ENCODE measurements at regions not wholly inside any gene's neighbourhood (a gene's known extent, or its start where the extent isn't known, plus 50 kb on each side); places are given as distances from the start of the nearest gene placed in this dataset.

- Histone ChIP-seq H3K27me3 (replicated peaks in 1 of 4; ENCODE audit: control extremely low read depth in 1 of 4, control insufficient read depth in 3 of 4, insufficient read depth in 4 of 4, low read length in 3 of 4) (no peaks in the 10 kb centered on the region), H3K4me3 (ENCODE audit: control extremely low read depth in 1 of 5, extremely low read depth in 1 of 5, insufficient read depth in 1 of 5, low read depth in 2 of 5, low read length in 4 of 5) (no peak overlapping the region), H2AFZ (ENCODE audit: insufficient read depth, low read depth, low read length, poor library complexity, severe bottlenecking) (no peak overlapping the region), H3K27ac (ENCODE audit: low read length in 2 of 2) (no peak overlapping the region), H4K20me1 (ENCODE audit: control insufficient read depth, insufficient read depth, low read length, poor library complexity, severe bottlenecking) (no peaks in the 10 kb centered on the region), H3K4me2 (replicated peaks; ENCODE audit: low read depth, low read length, poor library complexity, severe bottlenecking) (no peak overlapping the region), H3K9me3 (ENCODE audit: control extremely low read depth in 1 of 3, control insufficient read depth in 2 of 3, insufficient read depth in 1 of 3, low read length in 2 of 3) (peaks cover 0 to 3% (median 0%) of the 10 kb centered on the region in 3 donors), H3K9ac (ENCODE audit: low read length) (no peak overlapping the region), H3K79me2 (ENCODE audit: control insufficient read depth, insufficient read depth, low read length) (no peaks in the 10 kb centered on the region), H3K36me3 (replicated peaks in 1 of 2; ENCODE audit: control extremely low read depth in 1 of 2, control insufficient read depth in 1 of 2, extremely low read depth in 1 of 2, insufficient read depth in 2 of 2, low read length in 1 of 2) (no peaks in the 10 kb centered on the region), H3K4me1 (ENCODE audit: control insufficient read depth in 2 of 2, insufficient read depth in 2 of 2, low read length in 2 of 2) (no peaks in the 10 kb centered on the region)
- ATAC-seq (ENCODE audit: low read depth) (no peak), DNase-seq (no peak)
- no peaks in the 10 kb centered on the region for H3K4me1 Mint-ChIP-seq
- ChIA-PET CTCF (no interaction called here), POLR2A (no interaction called here)
- no peak for TF ChIP-seq CTCF (IDR thresholded peaks at IDR 0.05)
- no peak for TF ChIP-seq EZH2 (IDR thresholded peaks at IDR 0.05; ENCODE audit: borderline replicate concordance, insufficient read depth, low read depth, low read length, poor library complexity, severe bottlenecking)
- H3K4me3 Mint-ChIP-seq: no peak overlapping the region
- no peaks in the 10 kb centered on the region for H3K27me3 Mint-ChIP-seq
- no CpG with 5 or more reads among the region's 3 CpGs for WGBS (ENCODE audit: insufficient coverage)
- intact Hi-C loops (cut with micrococcal nuclease): no loop called here
- no peak overlapping the region for H3K27ac Mint-ChIP-seq
- peaks cover 2% of the 10 kb centered on the region for H3K9me3 Mint-ChIP-seq (ENCODE audit: insufficient read depth)
Observed at GRCh38 chr6:153575528-153575927, 444.4 kb upstream of the RGS17 start.

- no peak overlapping the region for H3K4me2 ChIP-seq (replicated peaks; ENCODE audit: low read depth, low read length, poor library complexity, severe bottlenecking)
- H3K27me3 ChIP-seq (replicated peaks in 1 of 4; ENCODE audit: control extremely low read depth in 1 of 4, control insufficient read depth in 3 of 4, insufficient read depth in 4 of 4, low read length in 3 of 4): no peaks in the 10 kb centered on the region
- H3K27me3 Mint-ChIP-seq: no peaks in the 10 kb centered on the region
- ChIA-PET CTCF (no interaction called here), POLR2A (no interaction called here)
- WGBS (ENCODE audit: insufficient coverage): no CpG with 5 or more reads among the region's 2 CpGs
- intact Hi-C loops (cut with micrococcal nuclease): no loop called here
- H3K36me3 ChIP-seq (replicated peaks in 1 of 2; ENCODE audit: control extremely low read depth in 1 of 2, control insufficient read depth in 1 of 2, extremely low read depth in 1 of 2, insufficient read depth in 2 of 2, low read length in 1 of 2): no peaks in the 10 kb centered on the region
- H3K9me3 ChIP-seq (ENCODE audit: control extremely low read depth in 1 of 3, control insufficient read depth in 2 of 3, insufficient read depth in 1 of 3, low read length in 2 of 3): peaks cover 0 to 1% (median 0%) of the 10 kb centered on the region in 3 donors
- H3K79me2 ChIP-seq (ENCODE audit: control insufficient read depth, insufficient read depth, low read length): no peaks in the 10 kb centered on the region
- H3K27ac ChIP-seq (ENCODE audit: low read length in 2 of 2): no peak overlapping the region
- TF ChIP-seq EZH2 (IDR thresholded peaks at IDR 0.05; ENCODE audit: borderline replicate concordance, insufficient read depth, low read depth, low read length, poor library complexity, severe bottlenecking) (no peak), CTCF (IDR thresholded peaks at IDR 0.05) (no peak)
- no peak overlapping the region for H2AFZ ChIP-seq (ENCODE audit: insufficient read depth, low read depth, low read length, poor library complexity, severe bottlenecking)
- no peaks in the 10 kb centered on the region for H4K20me1 ChIP-seq (ENCODE audit: control insufficient read depth, insufficient read depth, low read length, poor library complexity, severe bottlenecking)
- no peak overlapping the region for H3K4me3 ChIP-seq (ENCODE audit: control extremely low read depth in 1 of 5, extremely low read depth in 1 of 5, insufficient read depth in 1 of 5, low read depth in 2 of 5, low read length in 4 of 5)
- H3K4me3 Mint-ChIP-seq: no peak overlapping the region
- no peaks in the 10 kb centered on the region for H3K4me1 ChIP-seq (ENCODE audit: control insufficient read depth in 2 of 2, insufficient read depth in 2 of 2, low read length in 2 of 2)
- no peak overlapping the region for H3K9ac ChIP-seq (ENCODE audit: low read length)
- DNase-seq (no peak), ATAC-seq (ENCODE audit: low read depth) (no peak)
- H3K27ac Mint-ChIP-seq: no peak overlapping the region
- H3K9me3 Mint-ChIP-seq (ENCODE audit: insufficient read depth): no peaks in the 10 kb centered on the region
- H3K4me1 Mint-ChIP-seq: no peaks in the 10 kb centered on the region
Observed at GRCh38 chr6:153574231-153574630, 443.1 kb upstream of the RGS17 start.
